Keratinocyte (primary cell): ENCODE measurements at regions not wholly inside any gene's neighbourhood (a gene's known extent, or its start where the extent isn't known, plus 50 kb on each side); places are given as distances from the start of the nearest gene placed in this dataset.

Experiments used
- DNase-seq: peaks from one replicate; pipeline ENCODE4 v3.0.0-alpha.2; 2011; ENCODE audit warnings: low read depth, missing footprints, low spot score
- FAIRE-seq: peaks from 2 replicates; lab custom pipeline; 2011; peaks lifted over from hg19 to GRCh38; lab: Jason Lieb, UNC
- H2AFZ ChIP-seq: 2 replicates; pipeline ENCODE4 v1.6.0; 2012; ENCODE audit warnings: low read length, control low read depth, inconsistent platforms; ENCODE audit not compliant: control insufficient read depth
- H3K27ac ChIP-seq: 2 replicates; pipeline ENCODE4 v1.5.1; 2011; ENCODE audit warnings: low read length; ENCODE audit not compliant: control insufficient read depth, insufficient read depth
- H3K27me3 ChIP-seq: 3 replicates; pipeline ENCODE4 v1.6.0; 2011; ENCODE audit warnings: low read length; ENCODE audit not compliant: control insufficient read depth, insufficient read depth; ENCODE audit errors: extremely low read depth
- H3K36me3 ChIP-seq, 2 experiments: 2 replicates in 1 of 2; 3 replicates in 1 of 2; pipeline ENCODE4 v1.5.1; 2011; ENCODE audit warnings: low read length in 2 of 2, mild to moderate bottlenecking in 1 of 2; ENCODE audit not compliant: control insufficient read depth in 2 of 2, insufficient read depth in 2 of 2; ENCODE audit errors: extremely low read depth in 1 of 2
- H3K4me1 ChIP-seq: 3 replicates; pipeline ENCODE4 v1.5.1; 2011; ENCODE audit warnings: low read length; ENCODE audit not compliant: control insufficient read depth, insufficient read depth; ENCODE audit errors: extremely low read depth
- H3K4me2 ChIP-seq: 3 replicates; pipeline ENCODE4 v1.6.0; 2011; ENCODE audit warnings: low read depth, low read length; ENCODE audit not compliant: control insufficient read depth, insufficient read depth; ENCODE audit errors: extremely low read depth
- H3K4me3 ChIP-seq, 3 experiments: fragments of 200-600 bp in 1 of 3; sonication (generic) in 1 of 3; 2 replicates in 2 of 3; 3 replicates in 1 of 3; pipeline ENCODE4 v1.5.1; 2011 to 2016; ENCODE audit warnings: low read length in 3 of 3, mild to moderate bottlenecking in 3 of 3, control low read depth in 2 of 3, inconsistent platforms in 1 of 3, low read depth in 1 of 3, mixed read lengths in 1 of 3, mixed run types in 1 of 3, moderate library complexity in 1 of 3; ENCODE audit not compliant: control insufficient read depth in 2 of 3, insufficient read depth in 2 of 3; ENCODE audit errors: extremely low read depth in 1 of 3
- H3K79me2 ChIP-seq: 2 replicates; pipeline ENCODE4 v1.6.0; 2012; ENCODE audit warnings: low read length; ENCODE audit not compliant: control insufficient read depth, insufficient read depth
- H3K9ac ChIP-seq: 3 replicates; pipeline ENCODE4 v1.6.0; 2011; ENCODE audit warnings: low read length; ENCODE audit not compliant: control insufficient read depth, insufficient read depth; ENCODE audit errors: extremely low read depth
- H3K9me1 ChIP-seq: 3 replicates; pipeline ENCODE4 v1.6.0; 2011; ENCODE audit warnings: low read length; ENCODE audit not compliant: control insufficient read depth, insufficient read depth; ENCODE audit errors: extremely low read depth
- H3K9me3 ChIP-seq: 2 replicates; pipeline ENCODE4 v1.5.1; 2012; ENCODE audit warnings: low read depth, low read length; ENCODE audit not compliant: control insufficient read depth
- H4K20me1 ChIP-seq: 3 replicates; pipeline ENCODE4 v1.6.0; 2011; ENCODE audit warnings: low read length; ENCODE audit not compliant: control insufficient read depth, insufficient read depth; ENCODE audit errors: extremely low read depth
- CTCF ChIP-seq, 3 experiments: IDR thresholded peaks in 1 of 3; conservative IDR thresholded peaks in 1 of 3; optimal IDR thresholded peaks in 1 of 3; 2 replicates in 2 of 3; 3 replicates in 1 of 3; pipeline versions ENCODE3 to v1.5.1; 2011; ENCODE audit warnings: low read length in 3 of 3, mild to moderate bottlenecking in 3 of 3, moderate library complexity in 2 of 3, control low read depth in 1 of 3, inconsistent platforms in 1 of 3; ENCODE audit not compliant: insufficient read depth in 2 of 3; ENCODE audit errors: extremely low read depth in 1 of 3
- EZH2 ChIP-seq: IDR thresholded peaks from one replicate; pipeline ENCODE4 v1.6.1; 2012; ENCODE audit warnings: inconsistent platforms, mild to moderate bottlenecking, low read length, moderate library complexity
- dilution Hi-C: fragments of 300-500 bp; cut with MboI; formaldehyde crosslinking; loops from one replicate; pipeline ENCODE4 v1.7.0; 2020; ENCODE audit warnings: low sequenced_read_pairs; ENCODE audit not compliant: extremely low pct_ligation_motif_present

- no peak overlapping the region for H2AFZ ChIP-seq
- no peak overlapping the region for H3K4me3 ChIP-seq
- no peak for FAIRE-seq
- TF ChIP-seq CTCF (optimal IDR thresholded peaks at IDR 0.05 in 1 of 3, IDR thresholded peaks at IDR 0.05 in 1 of 3, conservative IDR thresholded peaks at IDR 0.05 in 1 of 3; ENCODE audit: extremely low read depth in 1 of 3, insufficient read depth in 2 of 3, low read length in 3 of 3) (no peak), EZH2 (no peak)
- H3K27me3 ChIP-seq: no peaks in the 10 kb centered on the region
- H3K9me1 ChIP-seq: no peaks in the 10 kb centered on the region
- H3K9ac ChIP-seq: no peak overlapping the region
- H3K79me2 ChIP-seq: no peaks in the 10 kb centered on the region
- no peak overlapping the region for H3K4me2 ChIP-seq
- no peak for DNase-seq
- H4K20me1 ChIP-seq: no peaks in the 10 kb centered on the region
- H3K27ac ChIP-seq: no peak overlapping the region
- H3K4me1 ChIP-seq: no peaks in the 10 kb centered on the region
- no peaks in the 10 kb centered on the region for H3K36me3 ChIP-seq
- dilution Hi-C loops: no loop called here
- no peaks in the 10 kb centered on the region for H3K9me3 ChIP-seq
These were observed 246.9 kb upstream of the HDX start for GRCh38 chrX:84748965-84749656.

- FAIRE-seq: no peak
- DNase-seq: no peak
- H2AFZ ChIP-seq: no peak overlapping the region
- no peaks in the 10 kb centered on the region for H3K36me3 ChIP-seq
- no peaks in the 10 kb centered on the region for H3K79me2 ChIP-seq
- dilution Hi-C loops: no loop called here
- H3K4me1 ChIP-seq: no peaks in the 10 kb centered on the region
- no peak overlapping the region for H3K4me2 ChIP-seq
- H3K9me3 ChIP-seq: no peaks in the 10 kb centered on the region
- no peak for TF ChIP-seq EZH2
- no peak for TF ChIP-seq CTCF (optimal IDR thresholded peaks at IDR 0.05 in 1 of 3, IDR thresholded peaks at IDR 0.05 in 1 of 3, conservative IDR thresholded peaks at IDR 0.05 in 1 of 3; ENCODE audit: extremely low read depth in 1 of 3, insufficient read depth in 2 of 3, low read length in 3 of 3)
- H4K20me1 ChIP-seq: no peaks in the 10 kb centered on the region
- no peaks in the 10 kb centered on the region for H3K9me1 ChIP-seq
- no peak overlapping the region for H3K27ac ChIP-seq
- H3K27me3 ChIP-seq: no peaks in the 10 kb centered on the region
- no peak overlapping the region for H3K9ac ChIP-seq
- H3K4me3 ChIP-seq: no peak overlapping the region
These were observed 243.1 kb upstream of the APOOL start for GRCh38 chrX:84760560-84760959.
